ENCODE measurements at regions not wholly inside any gene's neighbourhood (a gene's known extent, or its start where the extent isn't known, plus 50 kb on each side); places are given as distances from the start of the nearest gene placed in this dataset.

DNA sequence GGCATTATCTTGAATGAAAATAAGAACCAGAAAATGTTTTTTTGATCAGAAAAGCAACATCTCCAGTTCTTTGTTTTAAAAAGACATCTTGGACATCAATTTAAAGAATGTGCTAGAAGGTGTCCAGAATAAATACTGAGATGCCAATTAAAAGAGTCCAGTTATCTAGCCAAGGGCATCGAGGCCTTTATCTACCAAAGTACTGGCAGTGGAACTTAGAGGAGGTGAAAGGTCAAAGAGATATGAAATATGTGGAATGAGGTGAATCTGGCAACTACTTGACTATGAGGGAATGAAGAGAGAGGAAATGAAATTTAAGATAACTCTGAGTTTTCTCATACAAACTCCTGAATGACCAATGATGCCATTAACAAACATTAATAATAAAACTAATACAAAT lies 154.3 kb upstream of the GNAI1 start:
- TF ChIP-seq, protein P1, sequence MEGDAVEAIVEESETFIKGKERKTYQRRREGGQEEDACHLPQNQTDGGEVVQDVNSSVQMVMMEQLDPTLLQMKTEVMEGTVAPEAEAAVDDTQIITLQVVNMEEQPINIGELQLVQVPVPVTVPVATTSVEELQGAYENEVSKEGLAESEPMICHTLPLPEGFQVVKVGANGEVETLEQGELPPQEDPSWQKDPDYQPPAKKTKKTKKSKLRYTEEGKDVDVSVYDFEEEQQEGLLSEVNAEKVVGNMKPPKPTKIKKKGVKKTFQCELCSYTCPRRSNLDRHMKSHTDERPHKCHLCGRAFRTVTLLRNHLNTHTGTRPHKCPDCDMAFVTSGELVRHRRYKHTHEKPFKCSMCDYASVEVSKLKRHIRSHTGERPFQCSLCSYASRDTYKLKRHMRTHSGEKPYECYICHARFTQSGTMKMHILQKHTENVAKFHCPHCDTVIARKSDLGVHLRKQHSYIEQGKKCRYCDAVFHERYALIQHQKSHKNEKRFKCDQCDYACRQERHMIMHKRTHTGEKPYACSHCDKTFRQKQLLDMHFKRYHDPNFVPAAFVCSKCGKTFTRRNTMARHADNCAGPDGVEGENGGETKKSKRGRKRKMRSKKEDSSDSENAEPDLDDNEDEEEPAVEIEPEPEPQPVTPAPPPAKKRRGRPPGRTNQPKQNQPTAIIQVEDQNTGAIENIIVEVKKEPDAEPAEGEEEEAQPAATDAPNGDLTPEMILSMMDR (IDR thresholded peaks at IDR 0.05) = no peak

DNA sequence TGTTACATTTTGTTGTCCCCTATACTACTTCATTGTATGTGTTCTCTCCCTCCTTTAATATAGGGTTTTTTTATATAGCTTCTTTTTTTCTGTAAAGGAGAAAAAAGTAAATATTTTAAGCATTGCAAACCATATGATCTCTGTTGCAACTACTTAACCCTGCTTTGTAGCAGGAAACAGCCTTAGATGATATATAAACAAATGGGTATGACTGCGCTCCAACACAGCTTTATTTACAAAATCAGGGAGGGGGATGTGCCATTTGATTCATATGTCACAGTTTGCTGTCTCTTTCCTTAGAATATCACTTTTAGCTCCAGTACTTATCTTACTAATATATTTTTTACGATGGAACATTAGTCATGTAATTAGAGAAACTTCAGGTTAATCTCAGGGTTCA lies 155.2 kb upstream of the GNAI1 start:
- TF ChIP-seq, protein P1 (IDR thresholded peaks at IDR 0.05) = no peak

DNA sequence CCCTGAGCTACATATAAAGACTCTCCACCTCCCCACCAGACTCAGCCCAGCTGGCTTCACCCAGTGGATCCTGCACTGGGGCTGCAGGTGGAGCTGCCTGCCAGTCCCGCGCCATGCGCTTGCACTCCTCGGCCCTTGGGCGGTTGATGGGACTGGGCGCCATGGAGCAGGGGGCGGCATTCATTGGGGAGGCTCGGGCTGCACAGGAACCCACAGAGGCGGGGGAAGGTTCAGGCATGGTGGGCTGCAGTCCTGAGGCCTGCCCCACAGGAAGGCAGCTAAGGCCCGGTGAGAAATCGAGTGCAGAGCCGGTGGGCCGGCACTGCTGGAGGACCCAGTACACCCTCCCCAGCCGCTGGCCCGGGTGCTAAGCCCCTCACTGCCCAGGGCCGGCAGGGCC lies 157.2 kb upstream of the GNAI1 start:
- TF ChIP-seq, protein P1 (IDR thresholded peaks at IDR 0.05) = no peak

DNA sequence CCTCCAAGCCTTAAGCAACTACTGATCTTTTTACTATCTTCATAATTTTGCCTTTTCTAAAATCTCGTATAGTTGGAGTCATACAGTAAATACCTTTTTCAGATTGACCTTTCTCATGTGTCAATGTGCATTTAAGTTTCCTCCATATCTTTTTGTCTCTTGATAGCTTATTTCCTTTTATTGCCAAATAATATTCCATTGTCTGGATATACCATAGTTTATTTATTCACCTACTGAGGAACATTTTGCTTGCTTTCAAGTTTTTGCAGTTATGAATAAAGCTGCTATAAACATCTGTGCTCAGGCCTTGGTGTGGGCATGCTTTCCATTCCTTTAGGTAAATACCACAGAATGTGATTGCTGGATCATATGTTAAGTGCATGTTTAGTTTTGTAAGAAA lies 161.2 kb upstream of the GNAI1 start:
- TF ChIP-seq, protein P1 (IDR thresholded peaks at IDR 0.05) = no peak

DNA sequence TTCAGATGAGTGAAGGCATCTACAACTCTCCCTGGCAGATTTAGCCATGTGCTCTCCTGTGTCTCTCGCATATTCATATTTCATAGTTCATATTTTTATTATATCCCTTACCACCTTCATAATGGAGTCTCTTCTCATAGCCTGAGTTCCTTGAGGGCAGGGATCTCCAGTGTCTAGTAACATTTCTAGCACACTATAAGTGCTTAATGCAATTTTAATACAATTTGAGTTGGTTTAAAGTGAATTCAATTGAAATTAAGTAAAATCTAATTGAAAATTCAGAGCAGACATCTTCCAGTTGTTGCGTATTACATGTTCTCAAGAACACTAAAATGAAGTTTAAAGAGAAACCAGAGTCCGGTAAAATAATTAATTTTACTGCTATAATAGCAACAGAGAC lies 163.6 kb upstream of the GNAI1 start:
- TF ChIP-seq, protein P1 (IDR thresholded peaks at IDR 0.05) = no peak

DNA sequence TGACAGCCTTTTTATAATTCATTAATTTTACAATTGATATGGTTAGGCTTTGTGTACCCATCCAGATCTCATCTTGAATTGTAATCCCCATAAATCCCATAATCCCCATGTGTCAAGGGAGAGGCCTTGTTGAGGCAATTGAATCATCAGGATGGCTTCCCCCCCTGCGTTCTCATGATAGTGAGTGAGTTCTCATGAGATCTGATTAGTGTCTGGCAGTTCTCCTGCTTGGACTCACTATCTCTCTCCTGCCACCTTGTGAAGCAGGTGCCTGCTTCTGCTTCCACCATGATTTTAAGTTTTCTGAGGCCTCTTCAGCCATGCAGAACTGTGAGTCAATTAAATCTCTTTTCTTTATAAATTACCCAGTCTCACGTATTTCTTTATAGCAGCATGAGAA lies 165.7 kb upstream of the GNAI1 start:
- TF ChIP-seq, protein P1 (IDR thresholded peaks at IDR 0.05) = no peak

DNA sequence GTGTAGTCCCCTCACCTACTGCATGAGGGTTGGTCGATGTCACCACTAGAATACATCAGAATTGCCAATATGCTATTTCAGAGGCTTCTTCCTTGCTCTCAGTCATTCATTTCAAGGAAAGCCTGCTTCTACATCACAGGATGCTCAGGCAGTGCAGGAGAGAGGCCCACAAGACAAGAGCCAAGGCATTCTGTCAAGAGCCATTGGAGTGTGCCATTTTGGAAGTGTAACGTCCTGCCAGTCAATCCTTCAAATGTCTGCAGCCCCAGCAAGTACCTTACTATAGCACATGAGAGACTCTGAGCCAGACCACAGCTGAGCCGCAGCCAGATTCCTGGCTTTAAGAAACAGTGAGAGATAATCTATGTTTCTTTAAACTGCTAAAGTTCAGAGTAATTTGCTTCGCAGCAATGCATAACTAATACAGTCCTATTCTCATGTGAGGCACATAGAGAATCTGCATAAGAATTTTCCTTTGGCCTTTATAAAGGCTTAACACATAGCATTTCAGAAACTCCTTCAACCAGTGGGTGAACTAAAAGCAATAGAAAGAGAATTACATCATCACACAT lies 166.5 kb upstream of the GNAI1 start:
- TF ChIP-seq, protein P1 (IDR thresholded peaks at IDR 0.05) = no peak

DNA sequence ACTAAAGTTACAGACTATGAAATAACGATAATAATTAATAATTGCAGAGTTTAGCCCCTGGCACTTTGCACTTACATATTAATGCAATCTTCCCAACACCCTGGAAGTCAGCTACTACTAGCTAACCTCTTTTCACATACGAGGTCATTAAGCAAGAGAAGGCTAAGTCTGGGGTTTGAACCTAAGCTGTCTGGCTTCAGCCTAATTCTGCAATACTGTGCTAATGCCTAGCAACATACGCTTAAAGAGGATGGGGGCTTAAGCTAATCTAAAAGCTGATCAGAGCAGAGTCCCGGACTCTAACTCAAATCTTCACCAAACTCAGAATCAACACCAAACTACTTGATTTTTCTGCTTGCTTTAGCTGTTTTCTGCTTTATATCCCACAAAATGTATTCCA lies 168.7 kb upstream of the GNAI1 start:
- TF ChIP-seq, protein P1 (IDR thresholded peaks at IDR 0.05) = no peak

Data from LNCAP (cell line).